HCT116 (cell line): ENCODE measurements at regions not wholly inside any gene's neighbourhood (a gene's known extent, or its start where the extent isn't known, plus 50 kb on each side); places are given as distances from the start of the nearest gene placed in this dataset.

Source experiments
- ATAC-seq: fragments of 200-7000 bp; cut with Tn5 transposase; 2 replicates; pipeline ENCODE4 v1.9.1; 2020; ENCODE audit warnings: mild to moderate bottlenecking, moderate library complexity
- BruUV-seq: library from RNA; stranded (reverse); fragments of 400-500 nt; replicated peaks from 2 replicates; lab custom pipeline; 2021; lab: Mats Ljungman, UMichigan
- CTCF ChIA-PET: fragments of 300-600 bp; sonication (Branson Sonifier 250); formaldehyde crosslinking; loops from one replicate; lab custom pipeline; 2021; ENCODE audit warnings: antibody characterized with exemption; lab: Charles Lee
- POLR2A ChIA-PET: fragments of 300-600, 350-600 bp; sonication (Branson Sonifier 250); formaldehyde crosslinking; loops from one replicate; lab custom pipeline; 2021; ENCODE audit warnings: antibody characterized with exemption; lab: Charles Lee
- RAD21 ChIA-PET, 2 experiments: fragments of 300-600 bp; sonication (Branson Sonifier 250); formaldehyde crosslinking; loops; one replicate each; lab custom pipeline; 2023; ENCODE audit warnings: low total read pairs in 2 of 2; ENCODE audit not compliant: uncharacterized antibody in 2 of 2, unreplicated experiment in 2 of 2, low non-redundant PET in 1 of 2; lab: Charles Lee
- DNase-seq: peaks from one replicate; pipeline ENCODE4 v3.0.0-alpha.2; 2010; ENCODE audit warnings: low read depth, low spot score
- H2AFZ ChIP-seq: fragments of 200-600 bp; shearing (Covaris generic), sonication (generic); 2 replicates; pipeline ENCODE4 v1.6.1; 2017; ENCODE audit warnings: low read depth, mixed run types, mixed read lengths, antibody characterized with exemption, low read length; ENCODE audit not compliant: poor library complexity, severe bottlenecking
- H3K27ac ChIP-seq: 2 replicates; pipeline ENCODE4 v1.5.1; 2012; ENCODE audit warnings: low read depth, low read length
- H3K27me3 ChIP-seq: fragments of 200-600 bp; sonication (generic); 2 replicates; pipeline ENCODE4 v1.6.1; 2016; ENCODE audit warnings: mixed run types, low read length, mixed read lengths; ENCODE audit not compliant: insufficient read depth
- H3K36me3 ChIP-seq, 2 experiments: fragments of 200-500 bp in 1 of 2; fragments of 200-600 bp in 1 of 2; sonication (Bioruptor generic) in 1 of 2; sonication (generic) in 1 of 2; 2 replicates each; pipeline versions ENCODE4 v1.5.1 to v1.6.1; 2014 to 2016; ENCODE audit warnings: low read length in 2 of 2, inconsistent platforms in 1 of 2, mixed read lengths in 1 of 2, mixed run types in 1 of 2; ENCODE audit not compliant: insufficient read depth in 2 of 2, control insufficient read depth in 1 of 2
- H3K4me1 ChIP-seq, 2 experiments: fragments of 200-600 bp in 1 of 2; sonication (generic) in 1 of 2; 2 replicates each; pipeline versions ENCODE4 v1.5.1 to v1.6.1; 2012 to 2017; ENCODE audit warnings: low read length in 2 of 2, inconsistent platforms in 1 of 2, mild to moderate bottlenecking in 1 of 2, mixed read lengths in 1 of 2, mixed run types in 1 of 2, moderate library complexity in 1 of 2; ENCODE audit not compliant: insufficient read depth in 2 of 2, control insufficient read depth in 1 of 2
- H3K4me2 ChIP-seq: fragments of 200-600 bp; sonication (generic); 2 replicates; pipeline ENCODE4 v1.6.1; 2017; ENCODE audit warnings: mixed run types, low read length, mixed read lengths
- H3K4me3 ChIP-seq, 2 experiments: fragments of 200-600 bp in 1 of 2; sonication (generic) in 1 of 2; replicated peaks in 1 of 2; 2 replicates each; pipeline ENCODE4 v1.5.1; 2011 to 2016; ENCODE audit warnings: low read length in 2 of 2, control low read depth in 1 of 2, low read depth in 1 of 2, mild to moderate bottlenecking in 1 of 2, mixed read lengths in 1 of 2, mixed run types in 1 of 2
- H3K79me2 ChIP-seq: fragments of 200-600 bp; sonication (generic); 2 replicates; pipeline ENCODE4 v1.6.1; 2017; ENCODE audit warnings: mild to moderate bottlenecking, mixed run types, low read length, moderate library complexity, mixed read lengths; ENCODE audit not compliant: insufficient read depth
- H3K9ac ChIP-seq: fragments of 200-600 bp; sonication (generic); 2 replicates; pipeline ENCODE4 v1.6.1; 2016; ENCODE audit warnings: low read length, mixed read lengths
- H3K9me2 ChIP-seq: fragments of 200-600 bp; sonication (generic), shearing (Covaris generic); 2 replicates; pipeline ENCODE4 v1.6.1; 2017; ENCODE audit warnings: mixed run types, mild to moderate bottlenecking, moderate library complexity; ENCODE audit not compliant: insufficient read depth
- H3K9me3 ChIP-seq, 2 experiments: fragments of 200-500 bp in 1 of 2; fragments of 200-600 bp in 1 of 2; sonication (Bioruptor generic) in 1 of 2; sonication (generic) in 1 of 2; 2 replicates each; pipeline ENCODE4 v1.6.1; 2014 to 2017; ENCODE audit warnings: low read length in 2 of 2, mixed read lengths in 2 of 2, inconsistent platforms in 1 of 2, low read depth in 1 of 2, mild to moderate bottlenecking in 1 of 2, mixed run types in 1 of 2, moderate library complexity in 1 of 2; ENCODE audit not compliant: control insufficient read depth in 1 of 2, insufficient read depth in 1 of 2
- H4K20me1 ChIP-seq: fragments of 200-600 bp; sonication (generic), shearing (Covaris generic); 2 replicates; pipeline ENCODE4 v1.6.1; 2017; ENCODE audit warnings: mixed run types, mild to moderate bottlenecking, moderate library complexity; ENCODE audit not compliant: insufficient read depth
- EGR1 ChIP-seq: IDR thresholded peaks from 2 replicates; pipeline ENCODE4 v1.6.1; 2012; ENCODE audit warnings: low read depth
- EZH2phosphoT487 ChIP-seq: fragments of 200-600 bp; IDR thresholded peaks from 2 replicates; pipeline ENCODE4 v1.6.1; 2018; ENCODE audit warnings: antibody characterized with exemption, borderline replicate concordance
- JUND ChIP-seq: IDR thresholded peaks from 2 replicates; pipeline ENCODE4 v1.6.1; 2012
- POLR2A ChIP-seq: IDR thresholded peaks from 2 replicates; pipeline ENCODE4 v1.7.0; 2011; ENCODE audit warnings: borderline replicate concordance; ENCODE audit not compliant: insufficient read depth, insufficient read length; ENCODE audit errors: extremely low read depth
- POLR2AphosphoS5 ChIP-seq: IDR thresholded peaks from 2 replicates; pipeline ENCODE4 v1.6.1; 2011; ENCODE audit warnings: mild to moderate bottlenecking, low read depth, low read length, moderate library complexity
- SP1 ChIP-seq: IDR thresholded peaks from 2 replicates; pipeline ENCODE4 v1.6.1; 2012; ENCODE audit warnings: low read depth
- SRF ChIP-seq: IDR thresholded peaks from 2 replicates; pipeline ENCODE4 v1.6.1; 2012; ENCODE audit warnings: low read depth
- TCF7L2 ChIP-seq: IDR thresholded peaks from 2 replicates; pipeline ENCODE4 v1.7.0; 2011; ENCODE audit warnings: borderline replicate concordance, inconsistent platforms; ENCODE audit not compliant: insufficient read depth, insufficient read length; ENCODE audit errors: extremely low read depth
- YY1 ChIP-seq: IDR thresholded peaks from 2 replicates; pipeline ENCODE4 v1.6.1; 2011; ENCODE audit warnings: low read length, low read depth, moderate library complexity, mild to moderate bottlenecking; ENCODE audit not compliant: insufficient replicate concordance; ENCODE audit errors: extremely low read depth
- ZNF274 ChIP-seq: fragments of 200-500 bp; sonication (Bioruptor generic); IDR thresholded peaks from 2 replicates; pipeline ENCODE4 v1.6.1; 2014; ENCODE audit warnings: mild to moderate bottlenecking, low read depth, low read length, inconsistent platforms
- intact Hi-C: fragments of 100-400 bp; cut with micrococcal nuclease; formaldehyde crosslinking; loops from 2 replicates; pipeline ENCODE4 v1.10.0; 2022
- TF ChIP-seq, protein P1 (sequence below): IDR thresholded peaks from 2 replicates; pipeline ENCODE4 v1.6.1; 2012
- TF ChIP-seq, protein P2 (sequence below): IDR thresholded peaks from 2 replicates; pipeline ENCODE4 v1.6.1; 2012
- TF ChIP-seq, protein P3 (sequence below), 3 experiments: fragments of 200-600 bp in 1 of 3; sonication (generic) in 1 of 3; IDR thresholded peaks in 2 of 3; conservative IDR thresholded peaks in 1 of 3; 2 replicates each; pipeline ENCODE4 v1.5.1; 2012 to 2017; ENCODE audit warnings: low read depth in 2 of 3, low read length in 2 of 3, antibody characterized with exemption in 1 of 3, borderline replicate concordance in 1 of 3, control low read depth in 1 of 3, mild to moderate bottlenecking in 1 of 3, mixed read lengths in 1 of 3, mixed run types in 1 of 3, moderate library complexity in 1 of 3; ENCODE audit not compliant: insufficient read depth in 1 of 3
- TF ChIP-seq, protein P4 (sequence below): IDR thresholded peaks from 2 replicates; pipeline ENCODE4 v1.6.1; 2011; ENCODE audit warnings: mild to moderate bottlenecking, low read length, moderate library complexity; ENCODE audit not compliant: insufficient replicate concordance; ENCODE audit errors: extremely low read depth
- TF ChIP-seq, protein P5 (sequence below): IDR thresholded peaks from 2 replicates; pipeline ENCODE4 v1.6.1; 2012; ENCODE audit warnings: low read depth

DNA sequence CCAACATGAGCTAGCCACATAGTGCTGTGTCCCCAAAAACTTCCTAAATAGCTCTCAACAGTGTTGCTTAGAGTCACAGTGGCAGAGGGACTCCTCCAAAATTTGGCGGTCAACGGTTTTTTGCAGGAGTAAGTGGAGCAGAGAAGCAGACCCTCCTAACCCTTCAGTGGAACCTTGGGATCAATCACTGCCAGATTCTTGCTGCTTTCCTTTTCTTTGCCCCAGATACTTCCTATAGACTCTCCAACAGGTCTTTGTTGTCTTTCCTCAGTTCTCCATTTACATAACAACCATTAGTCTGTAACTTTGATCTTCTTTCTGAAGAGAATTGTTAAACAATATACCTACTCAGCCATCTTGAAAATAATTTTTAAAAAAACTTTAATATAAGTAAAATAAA lies 556.1 kb downstream of the BRINP3 start:
- POLR2A ChIA-PET, result no interaction called here
- RAD21 ChIA-PET, result no interaction called here
- Histone ChIP-seq H3K9me2 (no peaks in the 10 kb centered on the region), H3K79me2 (no peaks in the 10 kb centered on the region), H3K4me2 (no peak overlapping the region), H4K20me1 (no peaks in the 10 kb centered on the region), H3K9ac (no peak overlapping the region), H3K27ac (no peak overlapping the region), H3K4me1 (no peaks in the 10 kb centered on the region), H3K27me3 (no peaks in the 10 kb centered on the region), H3K4me3 (no peak overlapping the region), H3K9me3 (no peaks in the 10 kb centered on the region), H3K36me3 (no peaks in the 10 kb centered on the region), H2AFZ (no peak overlapping the region)
- CTCF ChIA-PET, result no interaction called here
- BruUV-seq, result no TSS peak
- ATAC-seq, result no peak
- no peak for DNase-seq
- TF ChIP-seq, protein P1, sequence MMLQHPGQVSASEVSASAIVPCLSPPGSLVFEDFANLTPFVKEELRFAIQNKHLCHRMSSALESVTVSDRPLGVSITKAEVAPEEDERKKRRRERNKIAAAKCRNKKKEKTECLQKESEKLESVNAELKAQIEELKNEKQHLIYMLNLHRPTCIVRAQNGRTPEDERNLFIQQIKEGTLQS, result no peak
- TF ChIP-seq, protein P2, sequence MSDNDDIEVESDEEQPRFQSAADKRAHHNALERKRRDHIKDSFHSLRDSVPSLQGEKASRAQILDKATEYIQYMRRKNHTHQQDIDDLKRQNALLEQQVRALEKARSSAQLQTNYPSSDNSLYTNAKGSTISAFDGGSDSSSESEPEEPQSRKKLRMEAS, result no peak
- TF ChIP-seq ZNF274 (no peak), YY1 (no peak), EGR1 (no peak), SRF (no peak), TCF7L2 (no peak), SP1 (no peak), POLR2A (no peak), EZH2phosphoT487 (no peak), POLR2AphosphoS5 (no peak), JUND (no peak)
- TF ChIP-seq, protein P3, sequence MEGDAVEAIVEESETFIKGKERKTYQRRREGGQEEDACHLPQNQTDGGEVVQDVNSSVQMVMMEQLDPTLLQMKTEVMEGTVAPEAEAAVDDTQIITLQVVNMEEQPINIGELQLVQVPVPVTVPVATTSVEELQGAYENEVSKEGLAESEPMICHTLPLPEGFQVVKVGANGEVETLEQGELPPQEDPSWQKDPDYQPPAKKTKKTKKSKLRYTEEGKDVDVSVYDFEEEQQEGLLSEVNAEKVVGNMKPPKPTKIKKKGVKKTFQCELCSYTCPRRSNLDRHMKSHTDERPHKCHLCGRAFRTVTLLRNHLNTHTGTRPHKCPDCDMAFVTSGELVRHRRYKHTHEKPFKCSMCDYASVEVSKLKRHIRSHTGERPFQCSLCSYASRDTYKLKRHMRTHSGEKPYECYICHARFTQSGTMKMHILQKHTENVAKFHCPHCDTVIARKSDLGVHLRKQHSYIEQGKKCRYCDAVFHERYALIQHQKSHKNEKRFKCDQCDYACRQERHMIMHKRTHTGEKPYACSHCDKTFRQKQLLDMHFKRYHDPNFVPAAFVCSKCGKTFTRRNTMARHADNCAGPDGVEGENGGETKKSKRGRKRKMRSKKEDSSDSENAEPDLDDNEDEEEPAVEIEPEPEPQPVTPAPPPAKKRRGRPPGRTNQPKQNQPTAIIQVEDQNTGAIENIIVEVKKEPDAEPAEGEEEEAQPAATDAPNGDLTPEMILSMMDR (IDR thresholded peaks at IDR 0.05 in 2 of 3, conservative IDR thresholded peaks at IDR 0.05 in 1 of 3; ENCODE audit: borderline replicate concordance in 1 of 3, insufficient read depth in 1 of 3, low read depth in 2 of 3, low read length in 2 of 3), result no peak
- TF ChIP-seq, protein P4, sequence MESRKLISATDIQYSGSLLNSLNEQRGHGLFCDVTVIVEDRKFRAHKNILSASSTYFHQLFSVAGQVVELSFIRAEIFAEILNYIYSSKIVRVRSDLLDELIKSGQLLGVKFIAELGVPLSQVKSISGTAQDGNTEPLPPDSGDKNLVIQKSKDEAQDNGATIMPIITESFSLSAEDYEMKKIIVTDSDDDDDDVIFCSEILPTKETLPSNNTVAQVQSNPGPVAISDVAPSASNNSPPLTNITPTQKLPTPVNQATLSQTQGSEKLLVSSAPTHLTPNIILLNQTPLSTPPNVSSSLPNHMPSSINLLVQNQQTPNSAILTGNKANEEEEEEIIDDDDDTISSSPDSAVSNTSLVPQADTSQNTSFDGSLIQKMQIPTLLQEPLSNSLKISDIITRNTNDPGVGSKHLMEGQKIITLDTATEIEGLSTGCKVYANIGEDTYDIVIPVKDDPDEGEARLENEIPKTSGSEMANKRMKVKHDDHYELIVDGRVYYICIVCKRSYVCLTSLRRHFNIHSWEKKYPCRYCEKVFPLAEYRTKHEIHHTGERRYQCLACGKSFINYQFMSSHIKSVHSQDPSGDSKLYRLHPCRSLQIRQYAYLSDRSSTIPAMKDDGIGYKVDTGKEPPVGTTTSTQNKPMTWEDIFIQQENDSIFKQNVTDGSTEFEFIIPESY, result no peak
- TF ChIP-seq, protein P5, sequence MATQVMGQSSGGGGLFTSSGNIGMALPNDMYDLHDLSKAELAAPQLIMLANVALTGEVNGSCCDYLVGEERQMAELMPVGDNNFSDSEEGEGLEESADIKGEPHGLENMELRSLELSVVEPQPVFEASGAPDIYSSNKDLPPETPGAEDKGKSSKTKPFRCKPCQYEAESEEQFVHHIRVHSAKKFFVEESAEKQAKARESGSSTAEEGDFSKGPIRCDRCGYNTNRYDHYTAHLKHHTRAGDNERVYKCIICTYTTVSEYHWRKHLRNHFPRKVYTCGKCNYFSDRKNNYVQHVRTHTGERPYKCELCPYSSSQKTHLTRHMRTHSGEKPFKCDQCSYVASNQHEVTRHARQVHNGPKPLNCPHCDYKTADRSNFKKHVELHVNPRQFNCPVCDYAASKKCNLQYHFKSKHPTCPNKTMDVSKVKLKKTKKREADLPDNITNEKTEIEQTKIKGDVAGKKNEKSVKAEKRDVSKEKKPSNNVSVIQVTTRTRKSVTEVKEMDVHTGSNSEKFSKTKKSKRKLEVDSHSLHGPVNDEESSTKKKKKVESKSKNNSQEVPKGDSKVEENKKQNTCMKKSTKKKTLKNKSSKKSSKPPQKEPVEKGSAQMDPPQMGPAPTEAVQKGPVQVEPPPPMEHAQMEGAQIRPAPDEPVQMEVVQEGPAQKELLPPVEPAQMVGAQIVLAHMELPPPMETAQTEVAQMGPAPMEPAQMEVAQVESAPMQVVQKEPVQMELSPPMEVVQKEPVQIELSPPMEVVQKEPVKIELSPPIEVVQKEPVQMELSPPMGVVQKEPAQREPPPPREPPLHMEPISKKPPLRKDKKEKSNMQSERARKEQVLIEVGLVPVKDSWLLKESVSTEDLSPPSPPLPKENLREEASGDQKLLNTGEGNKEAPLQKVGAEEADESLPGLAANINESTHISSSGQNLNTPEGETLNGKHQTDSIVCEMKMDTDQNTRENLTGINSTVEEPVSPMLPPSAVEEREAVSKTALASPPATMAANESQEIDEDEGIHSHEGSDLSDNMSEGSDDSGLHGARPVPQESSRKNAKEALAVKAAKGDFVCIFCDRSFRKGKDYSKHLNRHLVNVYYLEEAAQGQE, result no peak
- intact Hi-C loops, result loop anchor here (10.0 kb wide), 1 partner anchor 57 kb away; no protein-coding TSS in a partner anchor
